PC-3 (cell line): ENCODE measurements at regions not wholly inside any gene's neighbourhood (a gene's known extent, or its start where the extent isn't known, plus 50 kb on each side); places are given as distances from the start of the nearest gene placed in this dataset.

Experiments used
- ATAC-seq: fragments of 200-7000 bp; cut with Tn5 transposase; 2 replicates; pipeline ENCODE4 v1.9.1; 2020; ENCODE audit warnings: mild to moderate bottlenecking, moderate library complexity
- BruUV-seq: library from RNA; stranded (reverse); fragments of 400-500 nt; replicated peaks from 2 replicates; lab custom pipeline; 2021; lab: Mats Ljungman, UMichigan
- CTCF ChIA-PET: fragments of 300-600 bp; sonication (Branson Sonifier 250); formaldehyde crosslinking; loops from one replicate; lab custom pipeline; 2022; ENCODE audit warnings: antibody characterized with exemption; lab: Charles Lee
- POLR2A ChIA-PET: fragments of 300-600 bp; sonication (Branson Sonifier 250); formaldehyde crosslinking; loops from one replicate; lab custom pipeline; 2022; ENCODE audit warnings: antibody characterized with exemption; ENCODE audit not compliant: unreplicated experiment; lab: Charles Lee
- DNase-seq: peaks from one replicate; pipeline ENCODE4 v3.0.0-alpha.2; 2015
- H2AFZ ChIP-seq: fragments of 300-600 bp; sonication (generic); 2 replicates; pipeline ENCODE4 v1.6.0; 2016; ENCODE audit warnings: antibody characterized with exemption, low read length
- H3F3A ChIP-seq: fragments of 300-600 bp; sonication (generic); one replicate; pipeline ENCODE4 v1.6.0; 2017; ENCODE audit warnings: antibody characterized with exemption, low read length, control low read depth, mild to moderate bottlenecking; ENCODE audit not compliant: unreplicated experiment
- H3K27ac ChIP-seq: fragments of 300-600 bp; sonication (generic); 2 replicates; pipeline ENCODE4 v1.5.1; 2016; ENCODE audit warnings: mild to moderate bottlenecking, low read length
- H3K27me3 ChIP-seq: fragments of 300-600 bp; sonication (generic); 2 replicates; pipeline ENCODE4 v1.6.1; 2016; ENCODE audit warnings: low read length, mixed read lengths
- H3K36me3 ChIP-seq: fragments of 300-600 bp; sonication (generic); 2 replicates; pipeline ENCODE4 v1.6.1; 2016; ENCODE audit warnings: low read depth, mixed run types, low read length, mixed read lengths
- H3K4me1 ChIP-seq: fragments of 300-600 bp; sonication (generic); 2 replicates; pipeline ENCODE4 v1.5.1; 2016; ENCODE audit warnings: low read length; ENCODE audit not compliant: insufficient read depth
- H3K4me2 ChIP-seq: fragments of 300-600 bp; sonication (generic); 2 replicates; pipeline ENCODE4 v1.6.0; 2016; ENCODE audit warnings: low read length
- H3K4me3 ChIP-seq: fragments of 300-600 bp; sonication (generic); 2 replicates; pipeline ENCODE4 v1.5.1; 2016; ENCODE audit warnings: mild to moderate bottlenecking, low read length, mixed read lengths
- H3K79me2 ChIP-seq: fragments of 300-600 bp; sonication (generic); 2 replicates; pipeline ENCODE4 v1.6.1; 2017; ENCODE audit warnings: low read length, mixed read lengths
- H3K9ac ChIP-seq: fragments of 300-600 bp; sonication (generic); 2 replicates; pipeline ENCODE4 v1.6.0; 2016; ENCODE audit warnings: mild to moderate bottlenecking, low read length
- H3K9me2 ChIP-seq: fragments of 300-600 bp; sonication (generic); replicated peaks from 2 replicates; pipeline ENCODE4 v1.6.1; 2016; ENCODE audit warnings: mixed run types, low read length, mixed read lengths
- H3K9me3 ChIP-seq: fragments of 300-600 bp; sonication (generic); 2 replicates; pipeline ENCODE4 v1.6.1; 2016; ENCODE audit warnings: low read length, mixed read lengths
- H4K20me1 ChIP-seq: fragments of 300-600 bp; sonication (generic); 2 replicates; pipeline ENCODE4 v1.6.1; 2016; ENCODE audit warnings: low read length, mixed read lengths
- EZH2 ChIP-seq: fragments of 300-600 bp; sonication (generic); IDR thresholded peaks from one replicate; pipeline ENCODE4 v1.6.1; 2017; ENCODE audit warnings: antibody characterized with exemption, mild to moderate bottlenecking, low read length; ENCODE audit not compliant: unreplicated experiment
- EZH2phosphoT487 ChIP-seq: fragments of 300-600 bp; sonication (generic); IDR thresholded peaks from 2 replicates; pipeline ENCODE4 v1.6.1; 2018; ENCODE audit warnings: mild to moderate bottlenecking, antibody characterized with exemption, low read length, borderline replicate concordance
- intact Hi-C: fragments of 100-400 bp; cut with micrococcal nuclease; formaldehyde crosslinking; loops from 2 replicates; pipeline ENCODE4 v1.9.0; 2023
- TF ChIP-seq, protein P1 (sequence below): fragments of 300-600 bp; sonication (generic); conservative IDR thresholded peaks from 2 replicates; pipeline ENCODE4 v1.5.1; 2017; ENCODE audit warnings: antibody characterized with exemption, low read depth, mild to moderate bottlenecking, low read length

- Histone ChIP-seq H4K20me1 (no peaks in the 10 kb centered on the region), H2AFZ (no peak overlapping the region), H3K27me3 (peaks cover 46% of the 10 kb centered on the region), H3K36me3 (no peaks in the 10 kb centered on the region), H3F3A (no peaks in the 10 kb centered on the region), H3K4me1 (no peaks in the 10 kb centered on the region), H3K79me2 (no peaks in the 10 kb centered on the region), H3K4me2 (no peak overlapping the region), H3K9ac (no peak overlapping the region), H3K9me2 (no peaks in the 10 kb centered on the region), H3K4me3 (no peak overlapping the region), H3K9me3 (no peaks in the 10 kb centered on the region), H3K27ac (no peak overlapping the region)
- BruUV-seq, result no TSS peak
- CTCF ChIA-PET, result no interaction called here
- POLR2A ChIA-PET, result no interaction called here
- no peak for TF ChIP-seq EZH2phosphoT487
- TF ChIP-seq EZH2, result no peak
- TF ChIP-seq, protein P1, sequence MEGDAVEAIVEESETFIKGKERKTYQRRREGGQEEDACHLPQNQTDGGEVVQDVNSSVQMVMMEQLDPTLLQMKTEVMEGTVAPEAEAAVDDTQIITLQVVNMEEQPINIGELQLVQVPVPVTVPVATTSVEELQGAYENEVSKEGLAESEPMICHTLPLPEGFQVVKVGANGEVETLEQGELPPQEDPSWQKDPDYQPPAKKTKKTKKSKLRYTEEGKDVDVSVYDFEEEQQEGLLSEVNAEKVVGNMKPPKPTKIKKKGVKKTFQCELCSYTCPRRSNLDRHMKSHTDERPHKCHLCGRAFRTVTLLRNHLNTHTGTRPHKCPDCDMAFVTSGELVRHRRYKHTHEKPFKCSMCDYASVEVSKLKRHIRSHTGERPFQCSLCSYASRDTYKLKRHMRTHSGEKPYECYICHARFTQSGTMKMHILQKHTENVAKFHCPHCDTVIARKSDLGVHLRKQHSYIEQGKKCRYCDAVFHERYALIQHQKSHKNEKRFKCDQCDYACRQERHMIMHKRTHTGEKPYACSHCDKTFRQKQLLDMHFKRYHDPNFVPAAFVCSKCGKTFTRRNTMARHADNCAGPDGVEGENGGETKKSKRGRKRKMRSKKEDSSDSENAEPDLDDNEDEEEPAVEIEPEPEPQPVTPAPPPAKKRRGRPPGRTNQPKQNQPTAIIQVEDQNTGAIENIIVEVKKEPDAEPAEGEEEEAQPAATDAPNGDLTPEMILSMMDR, result no peak
- ATAC-seq, result no peak
- no peak for DNase-seq
- intact Hi-C loops, result no loop called here
Observed at GRCh38 chr6:168219804-168220203, 99.8 kb downstream of the DACT2 start.

GRCh38 chr6:168218785-168219566, 100.6 kb downstream of the DACT2 start:
- H3F3A ChIP-seq, result no peaks in the 10 kb centered on the region
- no peaks in the 10 kb centered on the region for H4K20me1 ChIP-seq
- no peaks in the 10 kb centered on the region for H3K79me2 ChIP-seq
- no peak overlapping the region for H3K27ac ChIP-seq
- DNase-seq (no peak), ATAC-seq (no peak)
- intact Hi-C loops, result no loop called here
- no peak overlapping the region for H3K4me2 ChIP-seq
- H3K27me3 ChIP-seq, result peaks cover 43% of the 10 kb centered on the region
- TF ChIP-seq, protein P1, result no peak
- TF ChIP-seq EZH2phosphoT487 (no peak), EZH2 (no peak)
- no peak overlapping the region for H2AFZ ChIP-seq
- H3K9me3 ChIP-seq, result no peaks in the 10 kb centered on the region
- POLR2A ChIA-PET, result no interaction called here
- no peaks in the 10 kb centered on the region for H3K4me1 ChIP-seq
- no peak overlapping the region for H3K9ac ChIP-seq
- CTCF ChIA-PET, result no interaction called here
- no TSS peak for BruUV-seq
- H3K9me2 ChIP-seq, result no peaks in the 10 kb centered on the region
- no peaks in the 10 kb centered on the region for H3K36me3 ChIP-seq
- no peak overlapping the region for H3K4me3 ChIP-seq

DNA sequence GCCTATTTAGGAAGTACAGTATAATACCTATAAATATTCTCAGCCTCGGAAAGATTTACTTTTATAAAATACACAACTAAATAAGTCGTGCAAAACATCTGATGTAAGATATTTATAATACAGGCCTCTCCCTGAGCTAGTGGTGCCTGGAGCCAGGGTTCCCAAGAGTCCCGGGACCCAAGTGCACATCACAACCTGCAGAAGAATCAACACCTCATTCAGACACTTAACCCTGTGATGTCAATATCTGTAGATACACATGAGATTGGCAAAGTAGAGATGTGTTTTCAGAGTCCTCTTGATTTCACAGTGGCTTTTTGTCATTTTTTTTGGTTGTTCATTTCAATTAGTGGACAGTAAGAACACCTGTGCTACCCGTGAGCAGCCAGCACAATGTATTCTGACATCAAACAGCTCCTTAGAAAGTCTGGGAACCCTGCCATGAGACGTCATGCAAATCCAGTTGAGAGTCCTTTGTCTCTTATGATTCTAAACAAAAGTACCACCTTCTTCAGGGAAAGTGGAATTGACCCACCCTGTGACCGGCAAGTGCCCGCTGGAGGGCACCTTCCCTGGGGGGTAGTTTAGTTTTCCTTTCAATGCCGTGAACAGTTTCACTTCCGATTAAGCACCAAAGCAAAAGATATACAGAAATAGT, 101.6 kb downstream of the DACT2 start:
- Histone ChIP-seq H3K27me3 (peaks cover 43% of the 10 kb centered on the region), H3F3A (no peaks in the 10 kb centered on the region), H3K27ac (no peak overlapping the region), H4K20me1 (no peaks in the 10 kb centered on the region), H2AFZ (no peak overlapping the region), H3K9me2 (no peaks in the 10 kb centered on the region), H3K79me2 (no peaks in the 10 kb centered on the region), H3K4me2 (no peak overlapping the region), H3K4me3 (no peak overlapping the region), H3K36me3 (no peaks in the 10 kb centered on the region), H3K9ac (no peak overlapping the region), H3K4me1 (no peaks in the 10 kb centered on the region), H3K9me3 (no peaks in the 10 kb centered on the region)
- ATAC-seq (no peak), DNase-seq (no peak)
- no peak for TF ChIP-seq EZH2
- no peak for TF ChIP-seq EZH2phosphoT487
- TF ChIP-seq, protein P1, result no peak
- ChIA-PET POLR2A (no interaction called here), CTCF (no interaction called here)
- no TSS peak for BruUV-seq
- intact Hi-C loops, result no loop called here
